ENCODE measurements at regions not wholly inside any gene's neighbourhood (a gene's known extent, or its start where the extent isn't known, plus 50 kb on each side); places are given as distances from the start of the nearest gene placed in this dataset.

DNA sequence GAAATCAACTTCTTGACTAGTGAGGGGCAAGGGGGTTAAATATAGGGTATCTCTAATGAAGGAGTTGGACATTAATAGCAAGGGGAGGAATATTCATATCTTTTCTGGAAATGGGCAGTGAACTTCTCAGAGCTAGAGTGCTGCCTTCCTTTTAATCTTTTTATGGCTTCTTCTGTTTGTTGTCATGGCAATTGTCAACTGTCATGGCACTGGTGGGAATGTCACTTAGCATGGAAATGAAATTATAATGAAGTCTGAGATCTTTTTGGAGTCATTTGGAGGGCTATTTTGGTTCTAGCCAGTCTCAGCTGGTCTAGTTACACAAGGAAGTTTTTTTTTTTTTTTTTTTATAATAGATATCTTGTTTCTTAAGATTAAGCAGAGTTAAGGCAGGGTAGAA is 250.2 kb downstream of the AASDHPPT start:
- no peak for TF ChIP-seq ZFX (IDR thresholded peaks at IDR 0.05)
- TF ChIP-seq CTCF (conservative IDR thresholded peaks at IDR 0.05) = no peak
